Ovary (tissue), 7 donors: ENCODE measurements at regions not wholly inside any gene's neighbourhood (a gene's known extent, or its start where the extent isn't known, plus 50 kb on each side); places are given as distances from the start of the nearest gene placed in this dataset.

Experiments used
- DNase-seq, 5 donors: peaks; one replicate each; pipeline ENCODE4 v3.0.0-alpha.2; 2019 to 2020
- H3K27ac ChIP-seq, 2 donors: fragments of 200-600 bp; one replicate each; pipeline versions ENCODE4 v1.5.1 to v1.8.0; 2019 to 2022
- H3K27me3 ChIP-seq: fragments of 200-600 bp; one replicate; pipeline ENCODE4 v1.8.0; 2022
- H3K36me3 ChIP-seq: fragments of 200-600 bp; sonication (generic); one replicate; pipeline ENCODE4 v1.5.1; 2019
- H3K4me1 ChIP-seq: one replicate; pipeline ENCODE4 v1.8.1; 2013; ENCODE audit warnings: mild to moderate bottlenecking, moderate library complexity; ENCODE audit not compliant: insufficient read depth
- H3K4me3 ChIP-seq: fragments of 200-600 bp; sonication (generic); one replicate; pipeline ENCODE4 v1.5.1; 2017
- H3K9me3 ChIP-seq, 2 donors: fragments of 200-600 bp in 1 of 2; sonication (generic) in 1 of 2; one replicate each; pipeline versions ENCODE4 v1.5.1 to v1.8.1; 2013 to 2019; ENCODE audit warnings: mild to moderate bottlenecking in 1 of 2, moderate library complexity in 1 of 2
- CTCF ChIP-seq, 3 donors: fragments of 450-650 bp in 2 of 3; fragments of 200-600 bp in 1 of 3; IDR thresholded peaks; one replicate each; pipeline versions ENCODE4 v1.5.1 to v1.8.0; 2016 to 2022; ENCODE audit warnings: antibody characterized with exemption in 3 of 3, mild to moderate bottlenecking in 1 of 3
- EP300 ChIP-seq: sonication (generic); formaldehyde crosslinking; IDR thresholded peaks from one replicate; pipeline ENCODE4 v1.6.1; 2017; ENCODE audit warnings: antibody characterized with exemption
- POLR2A ChIP-seq: fragments of 450-650 bp; IDR thresholded peaks from one replicate; pipeline ENCODE4 v1.6.1; 2017; ENCODE audit warnings: antibody characterized with exemption, mild to moderate bottlenecking, moderate library complexity
- WGBS, 3 donors: extraction: QIAGEN DNeasy Blood & Tissue Kit in 1 of 3; methylation state at CpG; one replicate each; pipeline versions ENCODE4 v1.1.5 to v1.1.7; 2013 to 2017; 5-methylcytosine and 5-hydroxymethylcytosine counted together
- intact Hi-C, 4 donors: fragments of 100-400 bp; cut with DNase I; formaldehyde crosslinking; loops; one replicate each; pipeline versions ENCODE4 v1.11.0 to v1.15.1; 2022 to 2023
- donor health status: DM: no; HTN: no; CAD: no; lungs with moderate emphysema.
- donor health status: DM: no; HTN: no; CAD: no.
- donor health status: Bipolar disorder and iron deficiency.
- donor health status: DM: no; HTN: no; CAD: no.
- donor health status: DM: yes; HTN: yes; CAD: no.

DNA sequence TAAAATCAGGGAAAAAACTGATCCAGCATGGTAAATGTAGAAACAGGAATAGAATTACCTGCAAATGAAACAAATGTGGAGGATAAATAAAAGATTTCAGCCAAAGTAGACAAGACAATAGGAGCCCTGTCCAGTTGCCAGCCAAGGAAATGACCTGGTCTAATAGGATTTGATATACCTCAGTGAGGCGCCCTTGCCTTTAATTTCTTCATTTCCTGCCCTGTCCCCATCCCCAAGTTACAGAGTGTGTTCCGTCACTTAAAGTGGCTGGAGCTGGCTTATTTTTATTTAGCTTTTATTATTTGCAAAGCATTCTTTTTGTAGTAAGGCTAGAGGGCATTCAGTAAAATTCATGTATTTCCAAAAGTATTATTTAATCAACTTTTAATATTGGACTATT, 1022.0 kb downstream of the EFNB2 start:
- Histone ChIP-seq H3K9me3 (no peaks in the 10 kb centered on the region), H3K27ac (no peak overlapping the region), H3K4me1 (no peaks in the 10 kb centered on the region), H3K36me3 (no peaks in the 10 kb centered on the region), H3K27me3 (no peaks in the 10 kb centered on the region), H3K4me3 (no peak overlapping the region)
- WGBS, 3 donors, result 85 to 91% (median 88%) methylated on average over 2 of the region's 2 CpGs
- TF ChIP-seq CTCF (IDR thresholded peaks at IDR 0.05), result no peak
- no peak for TF ChIP-seq EP300
- TF ChIP-seq POLR2A, result no peak
- no peak for DNase-seq
- intact Hi-C loops, result no loop called here

- Histone ChIP-seq H3K27me3 (no peaks in the 10 kb centered on the region), H3K9me3 (no peaks in the 10 kb centered on the region), H3K4me1 (no peaks in the 10 kb centered on the region), H3K4me3 (no peak overlapping the region), H3K27ac (no peak overlapping the region), H3K36me3 (no peaks in the 10 kb centered on the region)
- no peak for DNase-seq
- 40 to 49% (median 41%) methylated on average over 7 of the region's 7 CpGs for WGBS, 3 donors
- intact Hi-C loops, result no loop called here
- TF ChIP-seq POLR2A (no peak), CTCF (IDR thresholded peaks at IDR 0.05) (no peak), EP300 (no peak)
Measured at GRCh38 chr13:105509981-105510762, 1025.3 kb downstream of the EFNB2 start.

- WGBS, 3 donors, result 81 to 88% (median 84%) methylated on average over 9 of the region's 9 CpGs
- Histone ChIP-seq H3K4me3 (no peak overlapping the region), H3K36me3 (no peaks in the 10 kb centered on the region), H3K27me3 (no peaks in the 10 kb centered on the region), H3K9me3 (no peaks in the 10 kb centered on the region), H3K4me1 (no peaks in the 10 kb centered on the region), H3K27ac (no peak overlapping the region)
- TF ChIP-seq POLR2A, result no peak
- no peak for TF ChIP-seq CTCF (IDR thresholded peaks at IDR 0.05)
- TF ChIP-seq EP300, result no peak
- DNase-seq, result no peak
- intact Hi-C loops, result no loop called here
Measured at GRCh38 chr13:105506463-105506862, 1029.0 kb downstream of the EFNB2 start.

DNA sequence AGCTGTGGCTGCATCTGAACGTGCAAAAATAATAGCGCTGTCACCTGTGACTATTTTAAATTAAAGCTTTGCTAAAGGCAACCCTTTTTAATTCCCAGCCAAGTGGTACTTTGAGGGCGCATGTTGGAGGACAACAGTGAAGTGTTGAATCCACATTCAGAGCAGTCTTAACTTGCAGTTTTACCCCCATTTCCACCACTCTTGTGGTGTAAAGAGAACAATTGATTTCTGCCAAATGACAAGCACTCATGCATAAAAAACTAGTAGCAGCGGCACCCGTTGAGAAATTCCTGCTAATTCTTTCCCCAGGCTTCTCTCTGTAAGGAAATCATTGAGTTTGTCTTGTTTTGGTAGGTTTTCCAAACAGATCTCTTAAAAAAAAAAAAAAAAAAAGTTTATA, 1033.3 kb downstream of the EFNB2 start:
- 58 to 63% (median 59%) methylated on average over 5 of the region's 5 CpGs for whole genome bisulfite sequencing, 3 donors
- H3K4me1 ChIP-seq, result no peaks in the 10 kb centered on the region
- no peak for DNase-seq
- intact Hi-C loops, result no loop called here
- H3K27me3 ChIP-seq, result no peaks in the 10 kb centered on the region
- no peak overlapping the region for H3K27ac ChIP-seq
- TF ChIP-seq POLR2A, result no peak
- no peak for TF ChIP-seq CTCF (IDR thresholded peaks at IDR 0.05)
- TF ChIP-seq EP300, result no peak
- H3K4me3 ChIP-seq, result no peak overlapping the region
- H3K36me3 ChIP-seq, result no peaks in the 10 kb centered on the region
- no peaks in the 10 kb centered on the region for H3K9me3 ChIP-seq
